Astrocyte (in vitro differentiated cells and primary cell): ENCODE measurements at regions not wholly inside any gene's neighbourhood (a gene's known extent, or its start where the extent isn't known, plus 50 kb on each side); places are given as distances from the start of the nearest gene placed in this dataset.

Source experiments
- EZH2 ChIP-seq: IDR thresholded peaks from 2 replicates; pipeline ENCODE4 v1.6.1; 2012; ENCODE audit warnings: mild to moderate bottlenecking, low read length, inconsistent platforms; ENCODE audit not compliant: insufficient read depth
- TF ChIP-seq, protein P1 (sequence below): IDR thresholded peaks from 2 replicates; pipeline ENCODE4 v1.5.1; 2011; ENCODE audit warnings: low read depth, mild to moderate bottlenecking, inconsistent platforms, low read length, moderate library complexity; ENCODE audit not compliant: insufficient read depth

DNA sequence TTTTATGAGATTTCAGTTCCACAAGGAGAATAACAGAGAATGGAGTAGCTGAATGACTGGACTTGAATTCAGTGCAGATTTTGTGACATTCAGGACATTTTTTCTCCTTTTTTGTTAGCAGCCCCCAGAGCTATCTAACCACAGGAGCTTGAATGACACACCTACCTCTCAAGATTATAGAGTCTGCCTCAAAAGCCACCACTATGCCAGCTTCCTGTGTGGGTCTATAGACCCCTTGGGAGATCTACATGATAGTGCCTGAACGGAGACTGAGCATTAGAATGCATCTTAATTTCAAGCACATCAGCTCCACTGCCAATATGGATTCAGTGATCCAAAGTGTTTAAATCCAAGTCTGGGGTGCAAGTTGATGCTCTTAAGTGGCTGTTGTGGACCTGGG is 74.4 kb upstream of the ZNF648 start:
- no peak for TF ChIP-seq EZH2
- TF ChIP-seq, protein P1, sequence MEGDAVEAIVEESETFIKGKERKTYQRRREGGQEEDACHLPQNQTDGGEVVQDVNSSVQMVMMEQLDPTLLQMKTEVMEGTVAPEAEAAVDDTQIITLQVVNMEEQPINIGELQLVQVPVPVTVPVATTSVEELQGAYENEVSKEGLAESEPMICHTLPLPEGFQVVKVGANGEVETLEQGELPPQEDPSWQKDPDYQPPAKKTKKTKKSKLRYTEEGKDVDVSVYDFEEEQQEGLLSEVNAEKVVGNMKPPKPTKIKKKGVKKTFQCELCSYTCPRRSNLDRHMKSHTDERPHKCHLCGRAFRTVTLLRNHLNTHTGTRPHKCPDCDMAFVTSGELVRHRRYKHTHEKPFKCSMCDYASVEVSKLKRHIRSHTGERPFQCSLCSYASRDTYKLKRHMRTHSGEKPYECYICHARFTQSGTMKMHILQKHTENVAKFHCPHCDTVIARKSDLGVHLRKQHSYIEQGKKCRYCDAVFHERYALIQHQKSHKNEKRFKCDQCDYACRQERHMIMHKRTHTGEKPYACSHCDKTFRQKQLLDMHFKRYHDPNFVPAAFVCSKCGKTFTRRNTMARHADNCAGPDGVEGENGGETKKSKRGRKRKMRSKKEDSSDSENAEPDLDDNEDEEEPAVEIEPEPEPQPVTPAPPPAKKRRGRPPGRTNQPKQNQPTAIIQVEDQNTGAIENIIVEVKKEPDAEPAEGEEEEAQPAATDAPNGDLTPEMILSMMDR: no peak
